ENCODE measurements at regions not wholly inside any gene's neighbourhood (a gene's known extent, or its start where the extent isn't known, plus 50 kb on each side); places are given as distances from the start of the nearest gene placed in this dataset.

DNA sequence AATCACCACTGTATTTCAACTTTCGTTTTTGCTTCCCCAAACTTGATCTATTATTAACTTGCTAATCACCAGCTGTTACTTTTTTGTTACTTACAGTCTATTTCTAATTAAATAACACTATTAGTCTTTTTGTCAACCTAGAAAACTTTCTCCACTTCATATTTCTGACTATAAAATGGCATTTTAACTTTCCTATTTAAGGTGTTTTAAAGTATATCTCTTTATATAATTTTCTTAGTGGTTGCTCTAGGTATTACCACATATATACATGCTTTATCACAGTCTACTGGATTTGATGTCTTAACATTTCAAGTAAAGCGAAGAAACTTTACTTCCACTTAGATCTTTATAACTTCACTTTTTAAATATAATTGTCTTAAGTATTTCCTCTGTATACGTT, 421.2 kb downstream of the DCAF12L2 start:
- ATAC-seq, result no peak
- Histone ChIP-seq H3K27ac (no peak overlapping the region), H3K36me3 (no peaks in the 10 kb centered on the region), H3K4me3 (no peak overlapping the region), H3K9me3 (no peaks in the 10 kb centered on the region), H3K4me1 (no peaks in the 10 kb centered on the region), H3K27me3 (no peaks in the 10 kb centered on the region)
- peak in 3 of 12 donors; percentile 13 to 40 (median 28) for TF ChIP-seq CTCF (IDR thresholded peaks at IDR 0.05)
- no peak for TF ChIP-seq POLR2A (IDR thresholded peaks at IDR 0.05)
- 60 to 75% (median 68%) methylated on average over 3 of the region's 3 CpGs for WGBS, 4 donors
- DNase-seq, result no peak
- intact Hi-C loops (cut with DNase I), result no loop called here

- Histone ChIP-seq H3K36me3 (no peaks in the 10 kb centered on the region), H3K27ac (peak overlapping the region in 5 of 12 donors; percentile 22 to 62 (median 45)), H3K4me3 (peak overlapping the region in 6 of 12 donors; percentile 5 to 32 (median 24)), H3K4me1 (no peaks in the 10 kb centered on the region), H3K9me3 (peaks cover 0 to 9% (median 0%) of the 10 kb centered on the region in 12 donors), H3K27me3 (no peaks in the 10 kb centered on the region)
- TF ChIP-seq CTCF (IDR thresholded peaks at IDR 0.05), result no peak
- TF ChIP-seq POLR2A (IDR thresholded peaks at IDR 0.05), result no peak
- peak in 4 of 5 donors; percentile 26 to 53 (median 42) for DNase-seq
- ATAC-seq, result peak in 3 of 4 donors; percentile 44 to 71 (median 70)
- 48 to 58% (median 53%) methylated on average over 8 of the region's 8 CpGs for WGBS, 4 donors
- intact Hi-C loops (cut with DNase I), result no loop called here
Measured at GRCh38 chrX:125757794-125758564, 408.1 kb downstream of the DCAF12L2 start.

DNA sequence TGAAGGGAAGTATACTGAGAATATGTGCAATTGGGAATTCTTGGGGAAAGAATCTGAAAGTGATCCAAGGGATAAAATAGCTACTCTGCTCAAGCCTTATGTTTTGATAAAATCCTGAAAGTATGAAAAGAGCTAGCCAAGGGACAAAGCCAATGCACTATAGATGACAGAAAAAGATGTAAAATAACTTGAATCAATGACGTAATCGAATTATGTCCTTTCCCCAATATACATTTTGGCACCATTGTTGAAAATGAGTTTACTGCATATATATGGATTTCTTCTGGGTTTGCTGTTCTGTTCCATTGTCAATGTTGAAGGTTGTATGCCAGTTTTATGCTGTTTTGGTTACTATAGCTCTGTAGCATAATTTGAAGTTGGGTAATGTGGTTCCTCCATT, 407.3 kb downstream of the DCAF12L2 start:
- WGBS, 4 donors, result 63 to 87% (median 69%) methylated on average over 2 of the region's 2 CpGs

More for the DNA sequence above, 407.3 kb downstream of the DCAF12L2 start:
- Histone ChIP-seq H3K27ac (peak overlapping the region in 2 of 12 donors; percentile 19 to 59), H3K4me1 (no peaks in the 10 kb centered on the region), H3K4me3 (peak overlapping the region in 1 of 12 donors; percentile 23), H3K27me3 (no peaks in the 10 kb centered on the region), H3K36me3 (no peaks in the 10 kb centered on the region), H3K9me3 (peaks cover 0 to 11% (median 0%) of the 10 kb centered on the region in 12 donors)
- DNase-seq (no peak), ATAC-seq (no peak)
- TF ChIP-seq CTCF (IDR thresholded peaks at IDR 0.05), result no peak
- TF ChIP-seq POLR2A (IDR thresholded peaks at IDR 0.05), result no peak
- intact Hi-C loops (cut with DNase I), result no loop called here

All from heart left ventricle (tissue), 16 donors.